Glomerular visceral epithelial cell (primary cell): ENCODE measurements at regions not wholly inside any gene's neighbourhood (a gene's known extent, or its start where the extent isn't known, plus 50 kb on each side); places are given as distances from the start of the nearest gene placed in this dataset.
"Not testable (repeated sequence)": the region's sequence is repeated elsewhere in the genome, so short reads cannot be mapped to it uniquely, and the experiment has no call there.

Source experiments
- DNase-seq: peaks from one replicate; pipeline ENCODE4 v3.0.0-alpha.2; 2016; ENCODE audit errors: extremely low spot score

DNA sequence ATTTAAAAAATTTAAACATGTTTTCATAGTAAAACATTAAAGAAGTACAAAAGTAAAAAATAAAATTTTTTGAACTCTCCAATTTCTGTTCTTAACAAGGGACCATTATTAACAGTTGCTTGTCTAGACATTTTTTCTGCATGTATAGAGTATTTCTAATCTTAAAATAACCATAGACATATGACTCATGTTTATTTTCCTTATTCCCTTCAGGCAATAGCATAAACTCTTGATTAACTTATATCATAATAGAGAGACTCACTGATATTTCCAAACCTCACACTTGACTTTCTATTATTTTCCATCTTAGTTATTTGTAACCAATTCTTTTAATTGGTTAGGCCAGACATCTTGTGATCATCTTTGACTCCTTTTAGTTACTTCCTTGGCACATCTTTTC, 325.6 kb upstream of the SOX14 start:
- DNase-seq, result no peak

DNA sequence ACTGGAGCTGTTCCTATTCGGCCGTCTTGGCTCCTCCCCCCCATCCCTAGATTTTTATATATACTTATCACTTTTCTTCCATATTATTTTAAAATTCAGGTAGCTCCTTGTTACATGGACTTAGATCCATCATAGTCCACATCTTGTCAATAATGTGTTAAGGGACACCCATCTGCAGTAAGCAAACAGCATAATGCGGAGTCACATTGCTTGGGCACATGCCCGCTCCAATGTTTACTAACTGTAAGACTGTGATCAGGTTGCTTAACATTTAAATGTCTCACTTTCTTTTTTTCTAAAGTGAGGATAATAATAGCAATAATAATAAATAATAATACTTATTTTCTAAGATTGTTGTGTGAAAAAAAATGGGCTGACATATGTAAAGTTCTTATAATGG, 303.2 kb upstream of the SOX14 start:
- DNase-seq, result no peak

GRCh38 chr3:137463131-137463530, 301.0 kb upstream of the SOX14 start:
- DNase-seq, result no peak

GRCh38 chr3:137464341-137464740, 299.8 kb upstream of the SOX14 start:
- DNase-seq, result no peak

DNA sequence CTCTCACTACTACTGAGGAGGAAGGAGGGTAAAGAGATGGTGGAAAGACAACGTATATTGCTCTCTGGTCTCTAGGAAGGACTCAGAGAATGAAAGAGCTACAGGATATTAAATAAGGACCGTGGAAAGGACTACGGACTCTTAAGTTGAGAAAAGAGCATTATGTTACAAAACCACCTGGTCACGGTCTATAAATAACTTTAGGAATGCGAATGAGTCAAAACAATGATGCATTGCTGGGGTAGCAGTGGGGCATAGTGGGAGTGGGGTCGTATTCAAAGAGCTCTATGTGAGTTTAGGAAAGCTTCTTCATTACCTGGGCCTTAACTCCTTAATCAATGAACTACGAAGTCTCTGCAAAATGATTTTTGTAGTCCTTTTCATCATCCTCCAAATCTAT, 295.7 kb upstream of the SOX14 start:
- no peak for DNase-seq

GRCh38 chr3:137469263-137469662, 294.9 kb upstream of the SOX14 start:
- no peak for DNase-seq

DNA sequence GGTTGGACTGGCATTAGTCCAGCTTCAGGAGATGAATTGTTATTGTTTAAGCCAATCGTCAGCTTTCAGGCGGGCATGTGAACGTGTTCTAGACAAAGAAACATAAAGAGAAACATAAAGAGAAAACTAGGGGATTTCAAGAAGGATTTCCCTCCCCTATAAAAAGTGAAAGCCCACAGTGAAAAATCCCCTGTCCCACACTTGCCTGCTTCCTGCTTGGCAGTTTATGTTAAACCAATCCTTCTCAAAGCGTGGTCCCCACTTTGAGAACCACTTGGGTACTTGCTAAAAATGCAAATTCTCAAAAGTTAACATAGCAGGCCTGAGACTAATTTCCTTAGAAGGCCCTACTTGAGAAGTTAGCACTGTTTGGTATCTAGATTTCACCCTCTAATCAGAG, 293.0 kb upstream of the SOX14 start:
- DNase-seq, result no peak

- DNase-seq, result no peak
Observed at GRCh38 chr3:137471558-137472204, 292.4 kb upstream of the SOX14 start.

- DNase-seq, result no peak
Observed at GRCh38 chr3:137477614-137478013, 286.5 kb upstream of the SOX14 start.

- DNase-seq, result no peak
Observed at GRCh38 chr3:137509354-137510045, 254.6 kb upstream of the SOX14 start.

GRCh38 chr3:137511655-137512054, 252.5 kb upstream of the SOX14 start:
- DNase-seq, result no peak

GRCh38 chr3:137514853-137515252, 249.3 kb upstream of the SOX14 start:
- DNase-seq, result no peak

DNA sequence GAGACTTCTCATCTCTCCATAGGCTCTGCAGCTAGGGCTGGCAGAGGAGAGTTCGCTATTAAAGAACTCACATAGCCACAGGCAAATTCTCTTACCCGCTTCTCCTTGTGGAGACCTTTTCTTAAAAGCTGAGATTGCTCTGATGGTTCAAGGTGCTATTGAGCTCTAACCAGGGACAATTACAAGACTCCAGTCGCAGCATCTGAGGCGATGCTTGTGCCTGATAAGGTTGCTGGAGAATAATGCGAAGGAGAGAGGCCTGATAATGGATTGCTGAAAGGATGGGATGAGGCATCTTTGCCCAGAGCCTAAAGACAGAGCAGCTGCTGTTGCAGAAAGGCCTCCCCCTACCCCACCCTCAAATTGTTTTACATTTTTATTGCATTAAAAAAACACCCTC, 244.5 kb upstream of the SOX14 start:
- DNase-seq, result no peak

- DNase-seq, result no peak
Observed at GRCh38 chr3:137524751-137525150, 239.4 kb upstream of the SOX14 start.

- DNase-seq, result no peak
Observed at GRCh38 chr3:137525471-137525870, 238.6 kb upstream of the SOX14 start.

- DNase-seq, result no peak
Observed at GRCh38 chr3:137542049-137542448, 222.1 kb upstream of the SOX14 start.

DNA sequence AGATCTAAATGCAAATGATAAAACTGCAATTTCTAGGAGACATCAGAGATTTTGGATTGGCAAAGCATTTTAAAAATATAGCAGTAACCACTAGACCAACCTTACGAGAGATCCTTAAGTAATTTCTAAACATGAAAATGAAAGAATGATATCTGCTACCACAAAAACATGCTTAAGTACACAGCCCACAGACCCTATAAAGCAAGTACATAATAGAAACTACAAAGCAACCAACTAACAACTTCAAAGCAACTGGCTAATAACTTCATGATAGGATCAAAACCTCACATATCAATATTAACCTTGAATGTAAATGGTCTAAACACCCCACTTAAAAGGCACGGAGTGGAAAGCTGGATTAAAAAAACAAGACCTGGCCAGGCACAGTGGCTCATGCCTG, 209.9 kb upstream of the SOX14 start:
- no peak for DNase-seq

DNA sequence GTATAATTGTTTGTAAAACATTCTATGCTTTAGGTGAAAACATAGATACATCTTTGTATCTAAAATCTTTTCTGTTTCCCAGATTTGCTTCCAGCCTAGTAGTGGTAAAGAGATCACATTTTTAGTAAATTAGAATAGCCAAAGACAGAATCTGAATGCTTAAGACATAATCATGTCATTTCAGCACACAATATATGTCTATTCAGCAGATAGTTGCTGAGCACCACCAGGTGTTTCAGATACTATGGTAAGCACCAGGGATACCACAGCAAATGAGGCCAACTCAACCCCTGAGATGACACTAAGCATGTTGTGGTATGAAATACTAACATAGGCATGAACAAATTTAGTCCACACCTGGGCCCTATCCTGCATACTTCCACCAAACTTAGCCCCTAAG, 195.2 kb upstream of the SOX14 start:
- no peak for DNase-seq

DNA sequence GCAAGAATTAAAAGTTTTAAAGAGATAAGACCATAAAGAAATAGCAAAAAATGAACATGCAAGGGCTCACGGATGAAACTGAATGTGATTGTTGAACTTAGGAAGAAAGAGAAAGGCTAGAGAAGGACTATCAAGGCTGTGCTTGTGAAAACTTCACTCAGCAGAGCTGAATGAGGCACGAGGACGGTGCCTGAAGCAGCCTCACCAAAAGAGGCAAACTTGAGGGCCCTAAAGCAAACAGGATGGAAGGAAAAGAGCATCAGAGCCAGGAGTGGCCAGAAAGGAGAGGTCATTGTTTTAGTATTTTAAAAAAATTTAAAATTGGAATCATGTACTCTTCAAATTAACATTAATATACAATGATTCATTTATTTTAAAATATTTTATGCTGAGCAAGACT, 191.2 kb upstream of the SOX14 start:
- no peak for DNase-seq

- DNase-seq, result no peak
Observed at GRCh38 chr3:137582484-137582883, 181.6 kb upstream of the SOX14 start.

DNA sequence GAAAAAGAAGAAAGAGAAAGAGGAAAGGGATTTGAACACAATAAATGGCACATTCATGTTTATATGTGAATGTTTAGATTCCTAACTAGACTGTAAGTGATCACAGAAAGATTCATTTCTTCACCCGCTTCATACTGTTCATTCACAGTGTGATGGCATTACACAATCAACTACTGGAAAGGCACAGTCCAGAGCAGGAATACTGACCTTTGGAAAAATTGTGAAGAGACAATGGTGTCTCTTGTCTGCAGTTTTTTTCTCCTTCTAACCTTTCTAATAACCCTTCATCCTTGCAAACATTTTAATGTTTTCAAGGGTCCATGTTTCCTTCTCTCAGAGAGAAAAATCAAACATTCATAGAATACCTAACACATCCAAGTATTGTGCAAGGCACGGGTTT, 180.9 kb upstream of the SOX14 start:
- DNase-seq, result no peak

GRCh38 chr3:137588871-137589270, 175.2 kb upstream of the SOX14 start:
- DNase-seq, result no peak

DNA sequence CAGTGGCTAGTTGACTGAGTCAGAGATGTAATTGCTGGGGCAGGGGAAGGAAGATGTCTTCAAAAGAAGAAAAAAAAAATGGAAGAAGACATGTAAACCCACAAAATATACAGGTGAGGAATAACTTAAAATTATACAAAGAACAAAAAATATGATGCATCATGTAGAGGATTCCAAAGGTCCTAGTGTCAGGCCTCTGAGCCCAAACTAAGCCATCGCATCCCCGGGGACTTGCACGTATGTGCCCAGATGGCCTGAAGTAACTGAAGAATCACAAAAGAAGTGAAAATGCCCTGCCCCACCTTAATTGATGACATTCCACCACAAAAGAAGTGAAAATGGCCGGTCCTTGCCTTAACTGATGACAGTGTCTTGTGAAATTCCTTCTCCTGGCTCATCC, 168.7 kb upstream of the SOX14 start:
- DNase-seq, result not testable (repeated sequence)

DNA sequence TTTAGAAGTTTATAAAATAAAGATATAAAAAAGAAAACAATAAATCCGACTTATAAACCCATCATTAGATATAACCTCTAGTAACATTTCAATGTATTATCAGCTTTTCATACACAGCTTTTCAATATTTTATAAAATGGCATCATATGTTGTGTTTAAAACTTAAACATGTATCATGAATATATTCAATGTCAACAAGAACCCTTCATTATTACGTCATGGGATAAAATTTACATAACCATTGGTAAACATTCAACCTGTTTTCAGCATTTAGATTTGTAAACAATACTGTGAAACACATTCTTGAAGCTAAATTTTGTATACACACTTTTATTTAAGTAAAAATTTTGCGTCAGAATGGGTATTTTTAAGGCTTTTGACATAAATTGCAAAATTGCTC, 153.4 kb upstream of the SOX14 start:
- DNase-seq, result no peak
